HEK293 (cell line): ENCODE measurements at regions not wholly inside any gene's neighbourhood (a gene's known extent, or its start where the extent isn't known, plus 50 kb on each side); places are given as distances from the start of the nearest gene placed in this dataset.

Experiments used
- CTCF ChIA-PET: fragments of 350-600 bp; formaldehyde crosslinking; extraction: SDS; loops from one replicate; lab custom pipeline; 2021; ENCODE audit warnings: antibody characterized with exemption; lab: Yijun Ruan, JAX
- POLR2A ChIA-PET: fragments of 300-600 bp; formaldehyde crosslinking; extraction: SDS; loops from one replicate; lab custom pipeline; 2020; ENCODE audit warnings: antibody characterized with exemption, inconsistent platforms; lab: Yijun Ruan, JAX
- H3K27ac ChIP-seq: fragments of 200-500 bp; sonication (Bioruptor generic); 2 replicates; pipeline ENCODE4 v1.5.1; 2014; ENCODE audit warnings: low read depth, low read length, control low read depth, inconsistent platforms; ENCODE audit errors: extremely low read depth
- H3K36me3 ChIP-seq, 2 experiments: fragments of 200-500 bp in 1 of 2; sonication (Bioruptor generic) in 1 of 2; 1 replicate in 1 of 2; 2 replicates in 1 of 2; pipeline ENCODE4 v1.5.1; 2014 to 2017; ENCODE audit warnings: inconsistent platforms in 2 of 2, low read length in 2 of 2; ENCODE audit not compliant: control insufficient read depth in 2 of 2, insufficient read depth in 1 of 2
- H3K4me1 ChIP-seq: fragments of 200-500 bp; sonication (Bioruptor generic); 2 replicates; pipeline ENCODE4 v1.5.1; 2014; ENCODE audit warnings: mild to moderate bottlenecking, low read length, inconsistent platforms; ENCODE audit not compliant: control insufficient read depth, insufficient read depth
- H3K4me3 ChIP-seq: 2 replicates; pipeline ENCODE4 v1.5.1; 2011; ENCODE audit warnings: low read depth, mild to moderate bottlenecking, control low read depth, low read length, moderate library complexity
- H3K9me3 ChIP-seq: fragments of 200-500 bp; sonication (Bioruptor generic); 2 replicates; pipeline ENCODE4 v1.5.1; 2014; ENCODE audit warnings: low read depth, low read length, inconsistent platforms; ENCODE audit not compliant: control insufficient read depth, insufficient read depth
- BCL11A ChIP-seq: fragments of 450-650 bp; formaldehyde crosslinking; IDR thresholded peaks from 2 replicates; pipeline ENCODE4 v1.5.1; 2016; ENCODE audit warnings: low read depth, missing biosample characterization, missing genetic modification characterization
- GLI4 ChIP-seq: fragments of 450-650 bp; formaldehyde crosslinking; IDR thresholded peaks from 2 replicates; pipeline ENCODE4 v1.5.1; 2016; ENCODE audit warnings: missing biosample characterization, missing genetic modification characterization
- INSM2 ChIP-seq: fragments of 450-650 bp; formaldehyde crosslinking; IDR thresholded peaks from 2 replicates; pipeline ENCODE4 v1.5.1; 2016; ENCODE audit warnings: missing biosample characterization, missing genetic modification characterization
- KLF7 ChIP-seq: fragments of 450-650 bp; formaldehyde crosslinking; IDR thresholded peaks from 2 replicates; pipeline ENCODE4 v1.5.1; 2016; ENCODE audit warnings: missing biosample characterization, missing genetic modification characterization, borderline replicate concordance
- MEIS1 ChIP-seq: sonication (generic); formaldehyde crosslinking; IDR thresholded peaks from 2 replicates; pipeline ENCODE4 v1.8.1; 2022; ENCODE audit warnings: missing genetic modification reagents, mild to moderate bottlenecking, borderline replicate concordance
- SCRT2 ChIP-seq: fragments of 450-650 bp; formaldehyde crosslinking; IDR thresholded peaks from 2 replicates; pipeline ENCODE4 v1.5.1; 2016; ENCODE audit warnings: missing biosample characterization, missing genetic modification characterization
- SP7 ChIP-seq: fragments of 450-650 bp; formaldehyde crosslinking; IDR thresholded peaks from 2 replicates; pipeline ENCODE4 v1.5.1; 2016; ENCODE audit warnings: missing biosample characterization, missing genetic modification characterization
- TRIM28 ChIP-seq: IDR thresholded peaks from 2 replicates; pipeline ENCODE4 v1.6.1; 2011; ENCODE audit warnings: low read length, control low read depth, borderline replicate concordance
- YY2 ChIP-seq: fragments of 450-650 bp; formaldehyde crosslinking; IDR thresholded peaks from 2 replicates; pipeline ENCODE4 v1.5.1; 2016; ENCODE audit warnings: missing biosample characterization, missing genetic modification characterization
- ZBTB10 ChIP-seq: fragments of 450-650 bp; formaldehyde crosslinking; IDR thresholded peaks from 2 replicates; pipeline ENCODE4 v1.5.1; 2016; ENCODE audit warnings: missing biosample characterization, missing genetic modification characterization
- ZFP3 ChIP-seq: fragments of 450-650 bp; formaldehyde crosslinking; IDR thresholded peaks from 2 replicates; pipeline ENCODE4 v1.5.1; 2016; ENCODE audit warnings: low read depth, missing biosample characterization, missing genetic modification characterization
- ZFP37 ChIP-seq: fragments of 450-650 bp; formaldehyde crosslinking; IDR thresholded peaks from 2 replicates; pipeline ENCODE4 v1.5.1; 2016; ENCODE audit warnings: missing biosample characterization, missing genetic modification characterization
- ZNF112 ChIP-seq: fragments of 450-650 bp; formaldehyde crosslinking; IDR thresholded peaks from 2 replicates; pipeline ENCODE4 v1.5.0; 2017; ENCODE audit warnings: missing biosample characterization, missing genetic modification characterization
- ZNF114 ChIP-seq: fragments of 450-650 bp; formaldehyde crosslinking; IDR thresholded peaks from 2 replicates; pipeline ENCODE4 v1.5.0; 2017; ENCODE audit warnings: missing biosample characterization, missing genetic modification characterization
- ZNF132 ChIP-seq: fragments of 450-650 bp; formaldehyde crosslinking; IDR thresholded peaks from 2 replicates; pipeline ENCODE4 v1.5.1; 2017; ENCODE audit warnings: missing biosample characterization, missing genetic modification characterization, borderline replicate concordance
- ZNF138 ChIP-seq: fragments of 450-650 bp; formaldehyde crosslinking; IDR thresholded peaks from 2 replicates; pipeline ENCODE4 v1.5.1; 2016; ENCODE audit warnings: missing biosample characterization, missing genetic modification characterization, borderline replicate concordance
- ZNF2 ChIP-seq: fragments of 450-650 bp; formaldehyde crosslinking; IDR thresholded peaks from 2 replicates; pipeline ENCODE4 v1.5.1; 2016; ENCODE audit warnings: missing biosample characterization, missing genetic modification characterization
- ZNF214 ChIP-seq: fragments of 450-650 bp; formaldehyde crosslinking; IDR thresholded peaks from 2 replicates; pipeline ENCODE4 v1.5.1; 2017; ENCODE audit warnings: missing biosample characterization, mild to moderate bottlenecking, missing genetic modification characterization, borderline replicate concordance
- ZNF239 ChIP-seq: fragments of 450-650 bp; formaldehyde crosslinking; IDR thresholded peaks from 2 replicates; pipeline ENCODE4 v1.5.1; 2016; ENCODE audit warnings: missing biosample characterization, missing genetic modification characterization
- ZNF335 ChIP-seq: fragments of 450-650 bp; formaldehyde crosslinking; conservative IDR thresholded peaks from 2 replicates; pipeline ENCODE4 v1.5.1; 2016; ENCODE audit warnings: missing biosample characterization, missing genetic modification characterization
- ZNF37A ChIP-seq: fragments of 450-650 bp; IDR thresholded peaks from 2 replicates; pipeline ENCODE4 v1.5.1; 2018; ENCODE audit warnings: missing biosample characterization, missing genetic modification characterization
- ZNF391 ChIP-seq: fragments of 450-650 bp; formaldehyde crosslinking; IDR thresholded peaks from 2 replicates; pipeline ENCODE4 v1.5.1; 2016; ENCODE audit warnings: low read depth, missing biosample characterization, missing genetic modification characterization, borderline replicate concordance
- ZNF394 ChIP-seq: fragments of 450-650 bp; formaldehyde crosslinking; IDR thresholded peaks from 2 replicates; pipeline ENCODE4 v1.5.1; 2016; ENCODE audit warnings: missing biosample characterization, missing genetic modification characterization, mild to moderate bottlenecking, moderate library complexity, borderline replicate concordance
- ZNF654 ChIP-seq: fragments of 450-650 bp; formaldehyde crosslinking; IDR thresholded peaks from 2 replicates; pipeline ENCODE4 v1.5.1; 2016; ENCODE audit warnings: low read depth, missing biosample characterization, missing genetic modification characterization
- ZNF664 ChIP-seq: fragments of 450-650 bp; formaldehyde crosslinking; IDR thresholded peaks from 2 replicates; pipeline ENCODE4 v1.5.1; 2016; ENCODE audit warnings: missing biosample characterization, missing genetic modification characterization
- ZNF692 ChIP-seq: fragments of 450-650 bp; formaldehyde crosslinking; IDR thresholded peaks from 2 replicates; pipeline ENCODE4 v1.5.1; 2016; ENCODE audit warnings: missing biosample characterization, missing genetic modification characterization
- ZNF768 ChIP-seq: fragments of 450-650 bp; formaldehyde crosslinking; IDR thresholded peaks from 2 replicates; pipeline ENCODE4 v1.5.1; 2018; ENCODE audit warnings: missing biosample characterization, mild to moderate bottlenecking, missing genetic modification characterization
- ZNF830 ChIP-seq: fragments of 450-650 bp; IDR thresholded peaks from 2 replicates; pipeline ENCODE4 v1.5.0; 2018; ENCODE audit warnings: missing biosample characterization, missing genetic modification characterization, low read depth, mild to moderate bottlenecking, moderate library complexity
- ZSCAN5A ChIP-seq: fragments of 450-650 bp; formaldehyde crosslinking; IDR thresholded peaks from 2 replicates; pipeline ENCODE4 v1.5.1; 2016; ENCODE audit warnings: missing biosample characterization, missing genetic modification characterization

- TF ChIP-seq ZNF654 (tag by site-specific recombination), result no peak
- TF ChIP-seq KLF7, result no peak
- TF ChIP-seq YY2 (tag by site-specific recombination), result no peak
- no peak for TF ChIP-seq MEIS1 (CRISPR knock-in tag)
- TF ChIP-seq ZNF830 (tag by site-specific recombination), result no peak
- TF ChIP-seq ZNF37A (tag by site-specific recombination), result no peak
- no peak for TF ChIP-seq ZFP37 (tag by site-specific recombination)
- no peak for TF ChIP-seq ZNF132 (tag by site-specific recombination)
- no peak for TF ChIP-seq ZNF138
These were observed 89.3 kb downstream of the MDH1 start (continued) for GRCh38 chr2:63678085-63678484.

GRCh38 chr2:63678551-63678950, 89.8 kb downstream of the MDH1 start:
- H3K9me3 ChIP-seq, result no peaks in the 10 kb centered on the region
- no peak overlapping the region for H3K27ac ChIP-seq
- no peaks in the 10 kb centered on the region for H3K36me3 ChIP-seq
- TF ChIP-seq ZFP3 (tag by site-specific recombination), result no peak
- no peak for TF ChIP-seq ZNF214 (tag by site-specific recombination)
- no peak for TF ChIP-seq BCL11A
- TF ChIP-seq ZNF335 (tag by site-specific recombination), result no peak
- no peak for TF ChIP-seq SCRT2 (tag by site-specific recombination)
- CTCF ChIA-PET, result interaction anchor here (0.5 to 0.9 kb wide), 4 partner anchors 21 to 703 kb away, joined by 3 to 4 read pairs (median 4); no protein-coding TSS in a partner anchor
- H3K4me1 ChIP-seq, result no peaks in the 10 kb centered on the region
- no peak overlapping the region for H3K4me3 ChIP-seq
- POLR2A ChIA-PET, result no interaction called here

GRCh38 chr2:63679252-63679855, 90.6 kb downstream of the MDH1 start:
- H3K9me3 ChIP-seq, result no peaks in the 10 kb centered on the region
- H3K27ac ChIP-seq, result no peak overlapping the region
- H3K4me1 ChIP-seq, result no peaks in the 10 kb centered on the region
- ChIA-PET POLR2A (no interaction called here), CTCF (interaction anchor here (0.5 to 0.9 kb wide), 3 partner anchors 73 to 892 kb away, joined by 3 to 4 read pairs (median 3); no protein-coding TSS in a partner anchor)
- no peak overlapping the region for H3K4me3 ChIP-seq
- H3K36me3 ChIP-seq, result no peaks in the 10 kb centered on the region
- TF ChIP-seq GLI4 (tag by site-specific recombination) (no peak), ZNF391 (tag by site-specific recombination) (no peak), ZNF37A (tag by site-specific recombination) (no peak), ZNF664 (tag by site-specific recombination) (no peak), ZNF2 (no peak), INSM2 (tag by site-specific recombination) (no peak), ZNF394 (no peak), ZBTB10 (tag by site-specific recombination) (no peak), TRIM28 (no peak), SP7 (tag by site-specific recombination) (no peak), ZNF239 (tag by site-specific recombination) (no peak), ZNF112 (no peak), ZNF768 (tag by site-specific recombination) (no peak), ZNF692 (tag by site-specific recombination) (no peak), ZNF114 (no peak), ZSCAN5A (tag by site-specific recombination) (no peak)
